ENCODE measurements at regions not wholly inside any gene's neighbourhood (a gene's known extent, or its start where the extent isn't known, plus 50 kb on each side); places are given as distances from the start of the nearest gene placed in this dataset.

DNA sequence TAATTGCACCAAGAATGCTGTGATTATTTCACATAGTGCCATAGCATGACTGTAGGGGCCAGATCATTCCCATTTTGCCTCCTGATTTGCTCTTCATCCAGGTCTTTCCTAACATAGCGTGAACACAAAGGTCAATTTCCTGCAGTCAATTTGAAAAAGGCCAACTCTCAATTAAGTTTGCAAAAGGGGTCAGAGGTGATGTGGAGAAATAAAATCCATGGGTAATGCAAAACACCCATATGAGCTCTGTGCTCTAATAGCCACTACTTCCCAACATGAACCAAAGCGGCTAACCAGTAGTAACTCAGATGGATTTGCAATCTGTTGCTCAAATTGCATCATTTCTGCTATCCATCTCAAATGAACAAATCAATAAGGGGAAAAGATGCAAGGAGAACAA lies 275.5 kb upstream of the SOX9 start:
- Histone ChIP-seq H3K4me1 (ENCODE audit: control insufficient read depth, insufficient read depth, low read length) (no peaks in the 10 kb centered on the region), H3K27me3 (ENCODE audit: control insufficient read depth, insufficient read depth) (no peaks in the 10 kb centered on the region), H3K27ac (ENCODE audit: low read length) (no peak overlapping the region), H3K9me3 (ENCODE audit: control insufficient read depth, low read length) (no peaks in the 10 kb centered on the region), H3K4me3 (ENCODE audit: low read length) (no peak overlapping the region)
- WGBS: 91% methylated on average over 2 of the region's 2 CpGs
- DNase-seq: no peak
- no peak for ATAC-seq
- intact Hi-C loops (cut with DNase I): no loop called here

DNA sequence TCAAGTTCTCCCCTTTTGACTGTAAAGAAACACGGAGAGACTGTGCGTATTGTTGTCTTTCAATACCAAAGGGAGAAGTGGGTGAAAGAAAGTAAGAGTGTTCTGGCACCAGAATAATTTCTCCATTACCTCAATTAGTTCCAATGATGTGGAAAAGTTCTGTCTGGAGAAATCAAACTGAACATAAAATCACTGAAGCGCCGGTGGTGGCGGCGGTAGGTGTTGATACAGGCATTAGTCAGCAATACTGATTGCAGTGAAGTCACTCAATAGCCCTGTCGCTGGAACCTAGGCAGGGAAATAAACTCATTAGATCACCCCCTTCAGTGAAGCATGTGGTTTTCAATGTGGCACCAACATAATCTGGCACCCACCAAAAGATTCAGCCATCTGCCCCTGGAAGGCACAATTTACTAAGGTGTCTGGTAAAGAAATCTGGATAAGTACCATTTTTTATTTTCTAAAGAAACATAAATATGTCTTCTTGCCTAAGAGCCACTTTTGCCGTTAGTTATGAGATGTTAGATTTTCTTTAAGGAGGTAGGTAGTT lies 274.2 kb upstream of the SOX9 start:
- no peak for DNase-seq

DNA sequence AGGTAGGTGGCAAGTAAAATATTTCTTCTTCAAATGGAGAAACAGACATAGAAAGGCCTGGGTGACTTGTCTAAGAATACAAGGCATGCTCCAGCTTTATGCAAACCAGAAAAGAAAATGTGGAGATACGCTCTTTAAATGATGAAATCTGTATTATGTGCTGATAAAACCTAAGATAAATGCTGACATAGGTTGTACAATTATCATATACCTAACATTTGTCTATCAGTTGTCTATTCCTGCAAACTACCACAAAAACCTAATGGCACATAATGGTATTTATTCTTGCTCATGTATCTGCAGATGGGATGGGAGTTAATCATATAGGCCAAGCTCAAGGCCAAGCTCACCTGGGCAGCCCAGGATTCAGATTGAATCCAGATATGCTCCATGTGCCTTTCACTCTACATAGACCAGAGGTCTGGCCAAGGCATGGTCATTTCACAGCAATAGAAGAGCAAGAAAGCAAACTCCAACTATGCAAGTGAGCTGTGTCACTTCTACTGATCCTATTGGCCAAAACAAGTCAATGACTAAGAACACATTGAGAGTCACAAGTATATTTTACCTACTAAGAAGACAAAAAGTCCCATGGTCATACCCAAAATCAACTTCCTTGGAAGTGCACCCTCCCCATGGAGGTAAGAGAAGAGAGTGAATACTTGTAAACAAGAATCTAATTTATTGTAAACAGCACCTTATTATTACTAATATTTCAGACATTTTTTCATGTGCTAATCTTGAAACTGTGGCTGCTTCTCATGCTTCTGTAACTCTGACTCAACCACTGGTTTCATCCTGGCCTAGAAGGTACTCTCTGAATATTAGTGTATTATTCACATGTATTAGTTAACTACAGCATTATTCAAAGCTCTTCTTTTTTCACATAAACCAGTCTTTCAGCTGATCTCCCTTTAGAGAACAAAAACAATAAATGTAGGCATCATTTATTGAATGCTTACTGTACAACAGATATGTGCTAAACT lies 270.7 kb upstream of the SOX9 start:
- ATAC-seq (no peak), DNase-seq (no peak)
- no peaks in the 10 kb centered on the region for H3K27me3 ChIP-seq (ENCODE audit: control insufficient read depth, insufficient read depth)
- 49% methylated on average over 1 of the region's 1 CpG for WGBS
- H3K4me1 ChIP-seq (ENCODE audit: control insufficient read depth, insufficient read depth, low read length): no peaks in the 10 kb centered on the region
- no peak overlapping the region for H3K4me3 ChIP-seq (ENCODE audit: low read length)
- H3K9me3 ChIP-seq (ENCODE audit: control insufficient read depth, low read length): no peaks in the 10 kb centered on the region
- no peak overlapping the region for H3K27ac ChIP-seq (ENCODE audit: low read length)
- intact Hi-C loops (cut with DNase I): no loop called here

More for the DNA sequence above, 274.2 kb upstream of the SOX9 start:
- no peaks in the 10 kb centered on the region for H3K4me1 ChIP-seq (ENCODE audit: control insufficient read depth, insufficient read depth, low read length)
- H3K27ac ChIP-seq (ENCODE audit: low read length): no peak overlapping the region
- no peak overlapping the region for H3K4me3 ChIP-seq (ENCODE audit: low read length)
- H3K9me3 ChIP-seq (ENCODE audit: control insufficient read depth, low read length): no peaks in the 10 kb centered on the region
- no peaks in the 10 kb centered on the region for H3K27me3 ChIP-seq (ENCODE audit: control insufficient read depth, insufficient read depth)
- WGBS: 89% methylated on average over 8 of the region's 8 CpGs
- intact Hi-C loops (cut with DNase I): no loop called here
- no peak for ATAC-seq

DNA sequence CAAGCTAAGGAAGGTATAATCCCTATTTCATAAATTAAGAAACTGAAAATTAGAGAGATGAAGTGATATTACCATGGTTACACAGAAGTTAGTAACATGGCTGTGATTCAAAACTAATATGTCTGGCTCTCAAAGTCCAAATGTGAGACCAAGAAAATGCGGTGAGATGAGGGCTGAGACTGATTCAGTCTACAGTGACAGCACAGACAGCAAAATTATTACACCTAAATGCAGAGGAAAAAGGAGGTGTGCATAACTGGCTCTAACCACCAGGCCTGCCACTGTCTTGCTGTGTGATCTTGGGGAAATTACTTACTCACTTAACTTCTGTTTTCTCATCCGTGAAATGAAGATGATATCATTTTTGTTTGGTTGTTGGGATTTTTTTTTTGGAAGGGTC lies 270.0 kb upstream of the SOX9 start:
- no peaks in the 10 kb centered on the region for H3K4me1 ChIP-seq (ENCODE audit: control insufficient read depth, insufficient read depth, low read length)
- no peak for DNase-seq
- no peak overlapping the region for H3K4me3 ChIP-seq (ENCODE audit: low read length)
- H3K27ac ChIP-seq (ENCODE audit: low read length): no peak overlapping the region
- intact Hi-C loops (cut with DNase I): no loop called here
- H3K9me3 ChIP-seq (ENCODE audit: control insufficient read depth, low read length): no peaks in the 10 kb centered on the region
- no peak for ATAC-seq
- H3K27me3 ChIP-seq (ENCODE audit: control insufficient read depth, insufficient read depth): no peaks in the 10 kb centered on the region
- WGBS: 66% methylated on average over 2 of the region's 2 CpGs

DNA sequence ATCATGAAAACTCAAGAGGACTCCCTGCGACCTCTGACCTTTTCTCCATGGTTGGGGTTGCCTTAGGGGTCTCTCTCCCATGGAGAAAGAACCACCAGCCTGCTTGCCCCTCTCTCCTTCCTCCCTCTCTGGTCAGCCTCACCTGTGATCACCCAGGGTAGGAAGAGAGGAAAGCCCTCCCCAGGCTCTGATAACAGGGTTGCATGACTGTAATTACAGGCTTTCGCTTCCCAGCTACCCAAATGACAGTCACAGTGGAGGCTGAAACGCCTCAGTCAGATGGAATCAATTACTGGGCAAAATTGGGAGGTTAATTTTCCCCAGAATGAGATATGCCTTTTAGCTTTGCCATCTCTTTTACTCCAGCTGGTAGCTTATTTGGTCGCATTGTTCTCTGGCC lies 265.8 kb upstream of the SOX9 start:
- no peak for ATAC-seq
- DNase-seq: no peak
- intact Hi-C loops (cut with DNase I): no loop called here

DNA sequence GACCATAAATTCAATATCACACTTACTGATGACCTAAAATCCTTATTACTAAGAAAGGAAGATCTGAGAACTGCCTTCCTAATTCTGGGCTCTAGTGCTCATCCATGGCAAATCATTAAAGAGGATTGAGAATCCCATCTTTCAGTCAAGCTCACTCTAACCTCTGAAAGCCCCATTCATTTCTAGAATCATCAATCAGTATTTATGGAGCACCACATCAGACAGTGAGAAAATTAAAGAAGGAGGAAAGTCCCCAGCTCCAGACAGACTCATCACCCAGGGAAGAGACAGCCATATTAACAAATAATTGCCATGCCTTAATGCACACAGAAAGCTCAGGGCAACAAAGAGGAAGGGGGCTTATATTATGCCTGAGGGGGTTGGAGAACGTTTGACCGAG lies 256.1 kb upstream of the SOX9 start:
- H3K27me3 ChIP-seq (ENCODE audit: control insufficient read depth, insufficient read depth): no peaks in the 10 kb centered on the region
- H3K4me3 ChIP-seq (ENCODE audit: low read length): no peak overlapping the region
- 75% methylated on average over 2 of the region's 2 CpGs for WGBS
- H3K27ac ChIP-seq (ENCODE audit: low read length): no peak overlapping the region
- H3K9me3 ChIP-seq (ENCODE audit: control insufficient read depth, low read length): no peaks in the 10 kb centered on the region
- H3K4me1 ChIP-seq (ENCODE audit: control insufficient read depth, insufficient read depth, low read length): no peaks in the 10 kb centered on the region
- no peak for DNase-seq
- ATAC-seq: no peak
- intact Hi-C loops (cut with DNase I): no loop called here

More for the DNA sequence above, 265.8 kb upstream of the SOX9 start:
- Histone ChIP-seq H3K9me3 (ENCODE audit: control insufficient read depth, low read length) (no peaks in the 10 kb centered on the region), H3K4me3 (ENCODE audit: low read length) (no peak overlapping the region), H3K4me1 (ENCODE audit: control insufficient read depth, insufficient read depth, low read length) (no peaks in the 10 kb centered on the region), H3K27me3 (ENCODE audit: control insufficient read depth, insufficient read depth) (no peaks in the 10 kb centered on the region), H3K27ac (ENCODE audit: low read length) (no peak overlapping the region)
- WGBS: 75% methylated on average over 4 of the region's 4 CpGs

DNA sequence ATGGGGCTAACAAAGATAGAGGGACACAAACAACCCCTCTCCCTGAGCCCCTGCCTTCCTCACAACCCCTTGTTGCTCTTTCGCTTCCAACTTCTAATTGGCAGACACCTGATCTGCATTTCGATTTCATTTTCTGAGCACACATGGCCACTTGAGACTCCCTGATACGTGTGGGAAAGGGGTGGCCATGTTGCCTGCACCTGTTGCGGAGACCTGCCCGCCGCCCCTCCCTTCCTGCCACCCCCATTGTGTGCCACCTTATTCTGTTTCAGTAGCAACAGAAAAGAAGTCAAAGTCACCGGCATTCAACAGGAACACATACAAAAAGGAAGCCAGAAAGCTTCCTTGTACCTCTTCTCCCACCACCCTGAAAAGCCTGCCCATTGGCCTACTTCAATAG lies 254.7 kb upstream of the SOX9 start:
- ATAC-seq (no peak), DNase-seq (no peak)
- no peaks in the 10 kb centered on the region for H3K27me3 ChIP-seq (ENCODE audit: control insufficient read depth, insufficient read depth)
- no peak overlapping the region for H3K27ac ChIP-seq (ENCODE audit: low read length)
- intact Hi-C loops (cut with DNase I): no loop called here
- H3K4me3 ChIP-seq (ENCODE audit: low read length): no peak overlapping the region
- no peaks in the 10 kb centered on the region for H3K4me1 ChIP-seq (ENCODE audit: control insufficient read depth, insufficient read depth, low read length)
- WGBS: 87% methylated on average over 7 of the region's 7 CpGs
- no peaks in the 10 kb centered on the region for H3K9me3 ChIP-seq (ENCODE audit: control insufficient read depth, low read length)

DNA sequence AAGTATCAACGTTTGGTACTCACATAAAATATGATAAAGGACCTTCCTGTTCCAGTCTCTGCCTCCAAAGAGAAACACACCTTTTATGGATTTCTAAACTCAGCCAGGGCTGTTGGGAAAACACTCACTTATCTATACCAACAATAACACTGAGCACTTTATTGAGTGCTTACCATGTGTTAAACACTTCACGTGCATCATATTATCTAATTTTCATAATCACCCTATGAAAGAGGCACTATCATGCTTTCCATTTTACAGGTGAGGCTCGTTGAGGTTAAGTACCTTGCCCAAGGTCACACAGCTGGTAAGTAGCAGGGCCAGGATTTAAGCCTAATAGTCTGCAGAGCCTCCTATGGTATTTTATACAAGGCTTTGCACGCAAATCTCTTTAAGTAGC lies 251.5 kb upstream of the SOX9 start:
- H3K4me1 ChIP-seq (ENCODE audit: control insufficient read depth, insufficient read depth, low read length): no peaks in the 10 kb centered on the region
- intact Hi-C loops (cut with DNase I): no loop called here
- no peak overlapping the region for H3K27ac ChIP-seq (ENCODE audit: low read length)
- H3K4me3 ChIP-seq (ENCODE audit: low read length): no peak overlapping the region
- WGBS: 61% methylated on average over 4 of the region's 4 CpGs
- H3K9me3 ChIP-seq (ENCODE audit: control insufficient read depth, low read length): no peaks in the 10 kb centered on the region
- DNase-seq (no peak), ATAC-seq (no peak)
- H3K27me3 ChIP-seq (ENCODE audit: control insufficient read depth, insufficient read depth): no peaks in the 10 kb centered on the region

DNA sequence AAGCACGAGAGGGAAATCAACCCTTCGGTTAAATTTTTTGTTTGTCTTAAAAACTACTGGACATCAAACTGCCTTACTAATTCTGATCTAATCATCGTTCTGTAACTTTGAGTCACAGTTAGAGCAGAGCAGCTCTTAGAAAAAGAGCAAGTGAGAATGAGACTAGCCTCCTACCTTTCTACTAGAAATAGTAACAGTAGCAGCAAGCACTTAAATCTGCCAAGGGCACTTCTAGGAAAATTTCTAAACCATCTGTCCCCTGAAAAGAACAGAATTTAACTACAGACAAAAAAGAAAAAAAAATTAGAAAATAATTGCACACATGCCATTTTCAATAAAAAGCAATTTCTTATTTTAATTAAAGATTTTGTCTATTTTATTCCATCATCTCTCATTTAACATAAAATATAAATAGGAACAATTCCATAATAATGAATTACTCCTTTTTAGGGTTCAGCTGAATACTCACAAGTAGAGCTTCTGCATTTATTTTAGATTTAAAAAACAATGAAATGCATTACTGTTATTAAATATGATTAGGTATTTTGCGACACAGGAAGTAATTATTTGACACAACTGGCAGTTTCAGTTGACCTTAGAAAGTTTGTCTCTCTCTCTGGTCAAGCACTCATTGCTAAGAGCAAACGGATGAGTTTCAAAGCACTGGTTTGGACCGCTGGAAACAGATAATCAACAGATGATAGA lies 250.8 kb upstream of the SOX9 start:
- Histone ChIP-seq H3K27ac (ENCODE audit: low read length) (no peak overlapping the region), H3K4me3 (ENCODE audit: low read length) (no peak overlapping the region), H3K4me1 (ENCODE audit: control insufficient read depth, insufficient read depth, low read length) (no peaks in the 10 kb centered on the region), H3K9me3 (ENCODE audit: control insufficient read depth, low read length) (no peaks in the 10 kb centered on the region), H3K27me3 (ENCODE audit: control insufficient read depth, insufficient read depth) (no peaks in the 10 kb centered on the region)
- 68% methylated on average over 6 of the region's 6 CpGs for WGBS
- DNase-seq: no peak
- ATAC-seq: no peak
- intact Hi-C loops (cut with DNase I): loop anchor here in 1 of 4 donors (10.0 kb wide), 1 partner anchor 75 kb away; no protein-coding TSS in a partner anchor

DNA sequence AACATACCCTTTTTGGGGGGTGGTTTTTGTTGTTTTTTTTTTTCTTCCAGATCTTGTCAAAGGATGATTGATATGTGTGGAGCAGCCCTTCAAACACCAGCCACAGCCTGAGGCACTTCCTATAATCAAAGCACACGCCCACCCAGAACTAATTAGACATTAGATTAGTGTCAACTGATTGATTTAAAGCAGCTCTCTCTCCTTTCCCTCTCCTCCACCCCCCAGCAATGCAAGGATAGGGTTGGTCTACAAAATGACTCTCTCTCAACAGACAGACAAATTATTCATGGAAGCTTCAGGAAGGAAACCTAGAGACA lies 250.3 kb upstream of the SOX9 start:
- Histone ChIP-seq H3K4me3 (ENCODE audit: low read length) (no peak overlapping the region), H3K4me1 (ENCODE audit: control insufficient read depth, insufficient read depth, low read length) (no peaks in the 10 kb centered on the region), H3K27ac (ENCODE audit: low read length) (no peak overlapping the region), H3K9me3 (ENCODE audit: control insufficient read depth, low read length) (no peaks in the 10 kb centered on the region), H3K27me3 (ENCODE audit: control insufficient read depth, insufficient read depth) (no peaks in the 10 kb centered on the region)
- intact Hi-C loops (cut with DNase I): loop anchor here in 1 of 4 donors (10.0 kb wide), 1 partner anchor 76 kb away; no protein-coding TSS in a partner anchor
- ATAC-seq (no peak), DNase-seq (no peak)
- WGBS: 41% methylated on average over 1 of the region's 1 CpG

DNA sequence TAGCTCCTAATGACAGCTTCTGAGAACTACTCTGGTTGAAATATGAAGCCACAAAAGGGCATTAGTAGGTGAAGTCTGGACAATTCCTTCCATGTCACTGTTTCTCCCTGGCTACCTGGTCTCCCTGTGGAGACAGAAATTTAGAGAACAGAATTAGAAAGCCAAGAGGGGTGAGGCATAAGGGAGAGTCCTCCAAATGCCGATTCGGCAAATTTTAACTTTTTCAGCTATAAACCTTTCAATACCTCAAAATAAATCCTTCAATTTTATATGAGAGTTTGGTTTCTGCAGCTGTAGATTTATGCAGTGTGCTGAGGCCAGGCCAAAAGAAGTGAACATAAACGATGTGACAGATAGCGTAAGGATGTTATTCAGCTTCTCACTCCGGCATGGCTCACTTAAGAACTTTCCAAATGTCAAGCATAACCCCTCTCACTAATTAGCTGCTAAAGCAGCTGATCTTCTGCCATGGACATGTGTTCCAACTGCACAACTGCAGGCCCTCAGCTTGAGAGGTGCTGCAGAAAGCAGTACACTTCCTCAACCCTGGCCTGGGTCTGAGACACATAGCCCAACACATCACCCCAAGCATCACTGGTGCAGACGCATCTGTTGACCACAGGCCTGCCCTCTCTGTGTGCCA lies 247.9 kb upstream of the SOX9 start:
- WGBS: 87% methylated on average over 6 of the region's 6 CpGs
- no peak overlapping the region for H3K4me3 ChIP-seq (ENCODE audit: low read length)
- H3K4me1 ChIP-seq (ENCODE audit: control insufficient read depth, insufficient read depth, low read length): no peaks in the 10 kb centered on the region
- no peaks in the 10 kb centered on the region for H3K9me3 ChIP-seq (ENCODE audit: control insufficient read depth, low read length)
- no peaks in the 10 kb centered on the region for H3K27me3 ChIP-seq (ENCODE audit: control insufficient read depth, insufficient read depth)
- intact Hi-C loops (cut with DNase I): loop anchor here in 1 of 4 donors (10.0 kb wide), 1 partner anchor 78 kb away; no protein-coding TSS in a partner anchor
- DNase-seq: no peak
- no peak for ATAC-seq
- H3K27ac ChIP-seq (ENCODE audit: low read length): no peak overlapping the region
